T-helper 1 cell (primary cell): ENCODE measurements at regions not wholly inside any gene's neighbourhood (a gene's known extent, or its start where the extent isn't known, plus 50 kb on each side); places are given as distances from the start of the nearest gene placed in this dataset.

ENCODE experiments used
- DNase-seq, 5 donors: peaks; one replicate each; pipeline ENCODE4 v3.0.0-alpha.2; 2012 to 2020

DNA sequence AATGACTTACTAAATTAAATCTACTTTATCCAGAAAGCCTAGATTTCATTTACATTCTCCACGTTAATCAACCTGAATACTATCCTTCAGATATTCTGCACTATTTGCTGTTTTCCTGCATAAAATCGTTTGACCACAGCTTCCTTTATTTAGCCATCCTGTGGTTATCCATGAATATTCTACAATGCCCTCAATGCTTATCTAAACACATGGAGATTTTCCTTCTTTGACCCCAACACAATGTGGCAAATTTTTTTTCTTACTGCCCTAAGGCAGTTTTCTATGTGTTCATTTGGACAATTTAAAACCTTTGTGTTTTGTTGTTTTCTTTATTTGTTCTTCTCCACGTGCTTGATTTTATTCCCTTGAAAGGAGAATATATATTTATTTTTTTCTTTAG is 495.5 kb upstream of the ROBO1 start:
- no peak for DNase-seq

DNA sequence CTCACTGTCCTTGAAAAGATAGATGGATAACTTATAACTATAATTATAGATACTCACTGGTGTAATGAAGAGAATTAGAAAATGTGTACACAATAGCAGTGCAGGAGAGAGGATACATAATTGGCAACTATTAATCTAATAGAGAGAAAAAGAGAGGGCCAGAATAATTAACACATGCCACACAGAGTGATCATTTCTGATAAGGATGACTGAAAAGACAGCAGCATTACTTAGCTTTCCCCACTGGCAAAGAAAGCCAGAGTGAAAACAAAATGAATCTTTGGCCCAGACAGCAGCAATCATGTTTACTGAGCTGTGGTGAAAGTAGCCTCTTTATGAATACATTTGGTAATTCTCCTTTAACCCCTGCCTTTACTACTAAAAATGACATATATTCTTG is 493.3 kb upstream of the ROBO1 start:
- no peak for DNase-seq

DNA sequence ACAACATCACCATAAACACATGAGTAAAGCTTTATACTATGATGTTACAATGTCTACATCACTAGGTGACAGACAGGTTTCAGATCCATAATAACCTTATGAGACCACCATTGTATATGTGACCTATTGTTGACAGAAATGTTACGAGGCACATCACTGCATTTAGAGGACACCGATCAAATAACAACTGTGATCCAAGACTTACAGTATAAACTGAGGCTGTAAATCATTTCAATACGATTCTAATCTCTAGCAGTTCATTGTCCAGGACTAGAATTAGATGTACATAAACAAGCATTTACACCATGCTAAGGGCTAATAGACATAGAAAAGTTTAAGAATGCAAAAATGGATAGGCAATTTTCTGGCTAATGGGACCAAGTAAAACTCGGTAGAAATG is 491.9 kb upstream of the ROBO1 start:
- DNase-seq = no peak

DNA sequence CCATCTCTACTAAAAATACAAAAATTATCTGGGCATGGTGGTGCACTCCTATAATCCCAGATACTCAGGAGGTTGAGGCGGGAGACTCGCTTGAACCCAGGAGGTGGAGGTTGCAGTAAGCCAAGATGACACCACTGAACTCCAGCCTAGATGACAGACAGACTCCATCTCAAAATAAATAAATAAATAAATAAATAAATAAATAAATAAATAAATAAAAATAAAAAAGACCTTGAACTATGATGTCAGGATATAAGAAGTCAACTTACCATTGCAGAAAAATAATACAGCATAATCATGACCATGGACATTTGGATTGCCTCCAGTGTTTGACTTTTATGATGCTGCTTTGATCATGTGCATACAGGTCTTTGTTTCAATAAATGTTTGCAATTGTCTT is 484.3 kb upstream of the ROBO1 start:
- no peak for DNase-seq

DNA sequence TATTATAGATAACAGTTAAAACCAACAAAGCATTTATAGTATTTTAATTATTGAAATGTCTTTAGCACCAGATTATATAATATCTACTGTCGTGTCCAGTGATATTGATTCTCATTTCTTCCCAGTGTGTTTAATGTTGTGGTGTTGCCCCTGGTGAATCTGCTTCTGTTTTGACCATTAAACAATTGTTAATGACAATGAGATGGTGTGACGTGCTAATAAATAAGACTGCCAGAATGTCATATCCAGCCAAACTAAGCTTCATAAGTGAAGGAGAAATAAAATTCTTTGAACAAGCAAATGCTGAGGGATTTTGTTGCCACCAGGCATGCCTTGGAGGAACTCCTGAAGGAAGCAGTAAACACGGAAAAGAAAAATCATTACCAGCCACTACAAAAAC is 480.0 kb upstream of the ROBO1 start:
- no peak for DNase-seq

DNA sequence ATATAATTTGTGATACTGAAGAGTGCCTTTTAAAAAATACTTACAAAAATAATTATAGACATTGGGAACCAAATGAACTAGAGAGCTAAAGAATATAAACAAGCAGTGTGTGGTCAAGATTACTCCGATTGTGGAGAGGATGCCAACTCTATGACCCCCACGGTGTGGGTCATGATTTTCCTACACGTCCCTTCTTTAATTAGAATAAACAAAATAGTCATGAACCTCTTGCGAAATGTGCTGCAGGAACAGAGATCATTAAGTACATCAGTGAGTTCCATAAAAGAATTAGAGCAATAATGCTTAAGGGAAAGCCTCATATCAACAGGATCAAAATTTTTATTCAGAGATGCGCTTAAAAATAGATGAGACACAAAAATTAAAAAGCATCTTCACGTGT is 476.6 kb upstream of the ROBO1 start:
- DNase-seq = no peak

DNA sequence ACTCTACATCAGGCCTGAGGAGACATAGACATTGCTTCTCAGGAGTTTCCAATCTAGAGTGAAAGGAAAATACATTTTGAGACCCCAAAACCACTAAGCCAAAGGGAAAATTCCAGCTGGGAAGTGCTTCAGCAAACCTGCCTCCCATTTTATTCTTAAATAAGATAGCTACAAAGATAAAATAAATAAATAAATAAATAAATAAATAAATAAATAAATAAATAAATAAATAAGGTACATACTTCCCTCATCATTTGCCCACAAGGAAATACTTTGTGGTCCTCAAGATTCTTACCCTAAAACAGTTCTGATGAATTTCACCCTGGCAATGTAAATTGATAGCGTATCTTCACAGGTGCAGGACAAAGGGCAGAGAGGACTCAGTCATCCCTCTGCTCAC is 474.0 kb upstream of the ROBO1 start:
- DNase-seq = no peak

DNA sequence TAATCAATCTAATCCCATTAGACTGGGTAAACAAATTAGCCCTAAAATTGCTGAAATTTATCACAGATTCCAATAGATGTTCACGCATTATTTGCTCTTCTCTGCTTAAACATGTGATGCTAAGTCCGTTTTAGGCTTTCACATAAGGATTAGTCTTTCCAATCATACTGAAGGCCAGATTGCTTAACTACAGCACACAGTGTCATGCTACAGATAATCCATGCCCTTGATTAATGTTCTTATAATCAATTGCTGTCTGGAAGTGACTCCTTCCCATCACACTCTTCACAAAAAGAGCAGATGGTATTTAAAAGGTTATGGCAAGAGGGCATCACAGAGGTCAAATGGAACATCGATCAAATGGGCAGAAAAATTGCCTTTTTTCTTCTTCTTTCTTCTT is 471.5 kb upstream of the ROBO1 start:
- no peak for DNase-seq

DNA sequence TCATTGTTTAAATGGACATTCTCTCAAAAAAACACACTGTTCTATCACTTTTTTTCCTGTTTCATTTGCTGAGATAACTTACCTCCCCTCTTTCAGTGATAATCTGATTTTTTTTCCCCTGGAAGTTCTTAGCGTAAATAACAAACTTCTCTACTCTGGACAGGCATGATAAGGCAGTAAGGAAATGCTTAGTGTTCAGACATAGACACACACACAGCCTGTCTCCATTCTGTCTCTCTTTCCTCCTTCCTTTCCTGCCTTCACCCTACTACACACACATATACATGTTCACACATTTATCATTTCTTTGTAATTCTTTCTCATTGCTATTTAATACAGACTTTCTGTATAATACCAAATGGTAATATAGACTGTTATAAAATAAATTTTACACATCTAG is 470.8 kb upstream of the ROBO1 start:
- no peak for DNase-seq

DNA sequence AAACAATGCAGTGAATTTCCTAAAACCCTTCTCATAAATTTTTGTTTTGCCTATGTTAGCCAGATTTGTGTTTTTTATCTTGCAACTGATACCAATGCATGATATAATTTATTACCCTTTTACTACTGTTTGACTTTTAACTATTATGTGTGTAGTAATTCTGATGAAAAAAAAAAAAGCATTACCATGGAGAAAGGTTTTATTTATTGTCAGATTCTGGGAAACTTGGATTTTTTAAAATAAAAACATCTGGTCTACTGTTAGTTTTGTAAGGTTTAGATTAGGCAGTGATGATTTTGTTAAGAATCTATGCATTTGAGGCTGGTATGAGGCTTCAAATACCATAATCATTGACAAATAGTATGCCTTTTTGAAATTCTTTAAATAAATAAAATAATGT is 470.4 kb upstream of the ROBO1 start:
- DNase-seq = no peak

DNA sequence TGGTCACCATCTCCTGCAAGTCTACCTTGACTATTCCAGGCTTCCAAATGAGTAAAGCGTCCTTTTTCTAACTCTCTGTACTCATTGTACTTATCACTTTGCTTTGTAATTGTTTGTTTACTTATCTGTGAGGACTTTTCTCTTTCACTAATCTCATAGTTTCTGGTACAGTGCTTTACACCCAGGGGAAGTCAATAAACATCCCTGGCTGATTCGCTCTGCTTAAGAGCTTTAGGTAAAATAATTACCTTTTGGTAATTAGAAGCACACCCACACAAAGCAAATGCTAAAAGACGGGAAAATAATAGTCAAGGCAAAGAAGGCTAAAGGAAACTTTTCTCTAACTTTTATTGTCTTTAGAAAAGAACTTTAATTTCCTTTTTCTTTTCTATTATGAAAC is 466.9 kb upstream of the ROBO1 start:
- DNase-seq = no peak

DNA sequence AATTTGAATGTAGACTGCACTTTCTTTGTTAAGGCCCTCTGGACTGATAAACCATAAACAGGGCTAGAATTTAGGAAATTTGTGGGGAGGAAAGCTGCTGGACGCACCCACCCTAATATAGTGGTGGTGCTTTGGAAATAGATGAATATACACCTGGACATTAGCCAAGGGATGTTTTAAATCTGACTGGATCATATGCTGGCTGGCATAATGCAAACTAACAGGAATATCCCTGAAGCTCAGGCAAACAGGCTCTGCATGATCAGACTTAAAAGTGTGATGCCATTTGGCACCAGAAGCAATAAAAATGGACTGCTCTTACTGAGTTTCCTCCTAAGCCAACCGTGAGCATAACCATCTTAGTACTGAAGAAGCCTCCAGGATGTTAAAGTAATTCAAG is 465.8 kb upstream of the ROBO1 start:
- no peak for DNase-seq

DNA sequence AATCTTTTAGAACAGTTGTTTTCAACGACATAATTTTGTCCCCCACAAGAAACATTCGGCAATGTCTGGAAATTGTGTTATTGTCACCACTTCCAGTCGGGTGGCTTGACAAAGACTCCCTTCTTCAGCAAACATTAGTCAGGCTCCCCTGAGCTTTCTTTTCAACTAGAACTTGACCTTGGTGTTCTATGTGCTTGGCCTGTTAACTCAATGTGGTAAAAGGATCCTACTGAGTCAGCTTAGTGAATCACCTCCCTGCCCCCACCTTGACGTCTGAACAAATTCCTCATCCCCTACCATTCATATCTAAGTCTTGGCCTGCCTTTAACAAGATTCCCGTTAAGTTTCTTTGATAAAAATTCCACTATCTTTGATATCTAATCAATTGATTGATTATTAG is 465.0 kb upstream of the ROBO1 start:
- no peak for DNase-seq

DNA sequence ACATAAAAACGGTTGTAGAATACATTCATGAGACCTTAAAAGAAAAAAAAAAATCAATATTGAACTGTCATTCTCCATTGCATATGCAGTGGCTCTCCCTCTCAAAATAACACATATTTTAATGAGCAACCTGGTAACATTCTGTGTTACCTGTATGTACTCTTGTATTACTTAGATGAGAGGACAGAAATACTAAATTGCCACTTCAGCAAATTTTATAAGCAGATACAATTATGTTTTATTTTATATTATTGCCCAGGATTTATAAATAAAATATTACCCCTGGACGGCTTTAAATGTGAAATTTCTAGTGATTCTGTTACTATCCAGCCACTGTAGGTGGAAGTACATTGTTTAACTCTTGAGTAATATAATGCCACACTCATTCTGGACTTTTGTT is 463.2 kb upstream of the ROBO1 start:
- no peak for DNase-seq

DNA sequence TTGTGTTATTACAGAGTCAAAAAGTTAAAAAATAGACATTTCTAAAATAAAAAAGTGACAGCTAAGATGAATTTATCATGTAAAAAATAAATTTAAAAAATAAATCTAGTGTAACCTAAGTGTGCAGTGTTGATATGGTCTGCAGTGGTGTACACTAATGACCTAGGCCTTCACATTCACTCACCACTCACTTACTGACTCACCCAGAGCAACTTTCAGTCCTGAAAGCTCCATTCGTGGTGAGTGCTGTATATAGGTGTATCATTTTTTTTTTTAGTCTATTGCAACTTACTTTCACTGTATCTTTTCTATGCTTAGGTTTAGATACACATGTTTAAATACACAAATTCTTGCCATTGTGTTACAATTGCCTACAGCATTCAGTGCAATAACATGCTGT is 459.4 kb upstream of the ROBO1 start:
- no peak for DNase-seq

DNA sequence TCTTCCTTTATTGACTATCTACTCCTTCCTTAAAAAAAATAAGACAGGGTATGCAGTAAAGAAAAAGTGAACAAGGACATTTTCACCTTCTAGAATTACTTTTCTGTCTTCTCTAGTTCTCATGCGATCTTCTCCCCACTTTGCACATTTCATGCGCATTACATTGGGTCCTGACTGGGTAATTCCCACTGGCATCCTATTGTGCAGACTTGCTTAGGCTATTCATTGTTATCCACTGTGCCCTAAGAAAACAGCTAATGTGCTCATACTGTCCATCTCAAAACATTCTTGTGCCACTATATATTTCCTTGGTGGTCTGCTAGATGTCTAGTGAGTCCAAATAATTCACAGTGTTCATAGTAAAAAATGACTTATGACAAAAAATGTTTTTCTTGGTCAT is 447.4 kb upstream of the ROBO1 start:
- DNase-seq = no peak

DNA sequence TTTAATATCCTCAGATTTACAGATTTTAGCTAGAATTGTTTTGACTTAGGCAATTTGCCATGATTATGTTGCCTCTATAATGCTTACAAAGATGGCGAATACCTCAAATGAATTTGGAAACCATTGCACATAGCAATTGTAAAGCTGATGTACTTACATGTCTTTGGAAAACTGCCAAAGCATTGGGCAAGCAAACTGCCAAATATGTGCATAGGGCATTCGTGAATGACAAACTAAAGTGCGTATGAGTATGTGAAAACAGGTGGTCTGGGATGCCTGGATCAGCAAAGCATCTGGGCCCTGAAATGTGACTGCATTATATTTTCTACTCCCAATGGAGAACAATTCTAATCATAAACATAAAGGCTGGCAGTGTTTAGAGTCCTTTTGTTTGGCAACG is 445.3 kb upstream of the ROBO1 start:
- DNase-seq = no peak

DNA sequence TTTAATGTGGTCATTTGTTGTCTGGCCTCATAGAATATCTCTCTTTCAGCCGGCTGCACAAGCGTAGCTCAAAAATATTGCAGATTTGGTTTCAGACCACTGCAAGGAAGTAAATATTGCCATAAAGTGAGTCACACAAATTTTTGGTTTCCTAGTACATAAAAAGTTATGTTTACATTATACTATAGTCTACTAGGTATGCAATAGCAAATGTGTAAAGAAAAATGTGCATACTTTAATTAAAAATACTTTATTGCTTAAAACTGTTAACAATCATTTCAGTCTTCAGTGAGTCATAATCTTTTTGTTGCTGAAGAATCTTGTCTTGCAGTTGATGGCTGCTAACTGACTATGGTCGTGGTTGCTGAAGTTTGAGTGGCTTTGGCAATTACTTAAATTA is 425.1 kb upstream of the ROBO1 start:
- no peak for DNase-seq

DNA sequence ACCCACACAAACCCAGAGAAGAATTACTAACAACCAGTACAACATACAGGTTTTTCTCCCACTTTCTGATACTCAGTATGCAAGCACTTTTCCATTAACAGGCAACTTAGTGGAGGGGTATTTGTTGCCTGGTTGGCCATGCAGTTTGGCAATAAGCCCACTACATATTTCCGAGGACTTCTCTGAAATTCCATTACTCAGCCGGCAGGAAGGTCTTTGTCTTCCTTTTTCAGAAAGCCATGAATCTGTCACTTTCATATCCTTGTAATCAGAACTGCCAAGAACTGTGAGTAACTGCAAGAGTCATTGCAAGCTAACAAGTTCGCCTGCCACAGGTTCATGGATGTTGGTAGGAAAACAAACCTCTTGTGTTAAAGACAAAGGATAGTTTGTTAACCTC is 422.3 kb upstream of the ROBO1 start:
- DNase-seq = no peak

DNA sequence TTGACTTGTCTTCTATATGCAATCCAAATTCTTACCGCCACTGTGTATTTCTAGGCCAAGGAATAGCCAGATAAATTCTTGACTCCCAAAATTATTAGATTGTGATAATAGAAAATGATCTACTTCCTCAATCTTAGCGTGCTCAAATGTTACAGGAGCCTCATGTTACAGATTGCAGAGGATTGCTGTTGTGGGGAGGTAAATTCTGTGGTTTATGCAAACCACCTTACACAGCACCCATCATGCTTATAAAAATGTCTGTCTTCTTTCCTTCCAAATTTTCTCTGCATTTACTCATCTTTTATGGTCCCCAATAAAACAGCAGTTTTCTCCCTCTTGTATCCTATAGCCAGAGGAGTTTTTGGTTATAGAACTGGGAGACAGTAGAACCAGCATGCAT is 420.2 kb upstream of the ROBO1 start:
- no peak for DNase-seq

DNA sequence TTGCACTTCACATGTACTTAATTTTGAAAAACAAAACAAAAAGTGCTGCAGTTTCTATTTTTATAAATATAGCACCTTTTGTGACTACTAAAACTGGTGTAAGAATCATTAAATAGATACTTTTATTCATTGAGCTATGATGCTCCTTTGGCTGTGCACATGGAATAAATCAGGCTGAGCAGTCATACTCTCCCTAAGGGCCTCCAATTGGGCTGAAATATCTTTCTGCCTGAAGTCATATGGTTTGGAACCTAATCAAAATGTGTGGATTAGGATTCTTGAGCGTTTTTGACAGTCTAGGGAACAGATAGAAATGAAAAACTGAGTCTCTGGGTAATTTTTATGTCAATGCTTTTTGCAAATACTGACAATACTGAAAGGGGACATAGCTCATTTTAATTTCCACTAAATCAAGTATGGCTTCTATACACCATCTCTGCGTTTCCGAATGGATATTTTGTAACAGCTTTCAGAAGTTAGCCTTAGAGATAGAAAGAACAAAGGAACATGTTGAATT is 392.2 kb upstream of the ROBO1 start:
- no peak for DNase-seq

DNA sequence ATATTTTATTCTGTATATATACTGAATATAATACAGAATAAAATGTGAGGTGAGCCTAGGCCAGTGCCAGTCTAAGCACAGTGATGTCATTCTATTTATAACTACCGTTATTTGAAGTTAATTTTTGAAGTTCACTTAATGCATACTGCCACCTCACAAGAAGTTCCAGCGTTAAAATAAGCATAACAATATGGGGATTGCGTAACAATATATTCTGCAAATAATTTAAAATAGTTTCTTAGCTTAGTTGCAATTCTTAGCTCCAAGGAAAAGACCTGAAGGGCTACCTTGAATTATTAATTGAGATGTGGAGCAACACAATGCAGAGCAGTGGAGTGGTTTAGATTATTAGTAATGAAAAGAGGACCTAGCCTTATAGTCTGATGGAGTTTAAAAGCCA is 390.5 kb upstream of the ROBO1 start:
- DNase-seq = no peak

DNA sequence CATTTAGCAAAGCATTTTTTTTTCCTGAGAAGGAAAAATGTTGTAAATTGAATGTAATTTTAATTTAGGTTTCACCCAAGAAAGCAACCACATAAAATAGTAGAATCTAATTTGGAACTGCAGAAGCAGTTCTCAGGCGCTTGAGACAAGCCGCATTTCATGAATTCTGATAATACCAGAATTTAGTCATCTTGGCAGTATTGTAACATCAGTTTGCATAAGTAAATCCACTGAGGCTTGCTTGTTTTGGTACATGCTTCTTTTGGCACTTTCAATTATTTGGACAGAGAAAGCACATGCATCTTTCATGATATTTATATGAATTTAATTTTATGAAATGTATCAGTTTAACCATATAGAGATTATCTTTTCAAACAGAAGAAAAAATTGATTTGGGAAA is 389.7 kb upstream of the ROBO1 start:
- DNase-seq = no peak

DNA sequence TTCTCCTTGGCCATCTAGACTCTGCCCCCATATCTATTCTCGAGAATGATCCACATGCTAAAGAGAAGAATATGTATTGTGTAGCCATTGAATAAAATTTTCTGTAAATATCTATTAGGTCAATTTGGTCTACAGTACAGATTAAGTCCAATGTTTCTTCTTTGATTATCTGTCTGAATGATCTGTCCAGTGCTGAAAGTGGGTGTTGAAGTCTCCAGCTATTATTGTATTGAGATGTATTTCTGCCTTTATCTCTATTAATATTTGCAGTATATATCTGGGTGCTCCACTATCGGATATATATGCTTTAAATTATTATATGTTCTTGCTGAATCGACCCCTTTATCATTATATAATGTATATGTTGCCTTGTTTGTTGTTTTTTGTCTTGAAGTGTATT is 384.9 kb upstream of the ROBO1 start:
- DNase-seq = no peak

DNA sequence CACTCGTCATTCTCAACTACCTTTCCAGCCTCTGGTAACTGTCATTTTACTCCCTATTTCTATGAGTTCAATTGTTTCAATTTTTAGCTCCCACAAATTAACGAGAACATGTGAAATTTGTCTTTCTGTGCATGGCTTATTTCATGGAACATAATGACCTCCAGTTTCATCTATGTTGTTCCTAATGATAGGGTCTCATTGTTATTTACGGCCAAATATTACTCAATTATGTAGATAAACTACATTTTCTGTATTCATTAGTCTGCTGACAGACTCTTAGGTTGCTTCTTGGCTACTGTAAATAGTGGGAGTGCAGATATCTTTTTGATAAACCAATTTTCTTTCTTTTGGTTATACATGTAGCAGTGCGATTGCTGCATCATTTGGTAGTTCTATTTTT is 374.9 kb upstream of the ROBO1 start:
- DNase-seq = no peak

DNA sequence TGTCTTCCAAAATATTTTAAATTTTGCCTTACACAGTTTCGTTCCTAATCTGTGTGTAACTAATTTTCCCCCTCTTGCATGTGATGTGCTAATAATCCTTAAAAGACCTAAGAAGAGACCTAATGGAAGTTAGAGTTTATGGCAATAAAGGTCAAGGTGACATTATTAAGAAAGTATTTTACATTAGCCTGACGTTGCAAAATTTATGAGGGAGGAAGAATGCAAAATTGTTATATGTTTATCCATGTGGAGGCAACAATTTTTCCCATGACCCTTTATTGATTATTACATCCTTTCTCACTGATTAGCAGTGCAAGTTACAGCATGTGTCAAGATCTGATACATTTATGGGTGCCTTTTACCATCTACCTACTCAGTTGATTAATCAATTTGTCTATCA is 373.8 kb upstream of the ROBO1 start:
- DNase-seq = no peak
